HG03039 (cell line): ENCODE measurements at regions not wholly inside any gene's neighbourhood (a gene's known extent, or its start where the extent isn't known, plus 50 kb on each side); places are given as distances from the start of the nearest gene placed in this dataset.
A peak's percentile ranks its signal among the peaks of the same experiment; 100 is the strongest.
"Not testable (repeated sequence)": the region's sequence is repeated elsewhere in the genome, so short reads cannot be mapped to it uniquely, and the experiment has no call there.

Experiments used
- ATAC-seq: cut with Tn5 transposase; IDR thresholded peaks from one replicate; pipeline ENCODE4 v1.9.1; 2021; ENCODE audit warnings: mild to moderate bottlenecking, moderate library complexity; ENCODE audit not compliant: unreplicated experiment

- no peak for ATAC-seq
Measured at GRCh38 chr12:89072294-89073026, 279.8 kb downstream of the DUSP6 start.

- ATAC-seq: no peak
Measured at GRCh38 chr12:89070603-89071002, 281.7 kb downstream of the DUSP6 start.

GRCh38 chr12:89069431-89069830 is 282.9 kb downstream of the DUSP6 start:
- ATAC-seq: no peak

GRCh38 chr12:89067421-89068187 is 284.7 kb downstream of the DUSP6 start:
- ATAC-seq: no peak

- ATAC-seq: no peak
Measured at GRCh38 chr12:89064780-89065179, 287.5 kb downstream of the DUSP6 start.

GRCh38 chr12:89064151-89064550 is 288.1 kb downstream of the DUSP6 start:
- no peak for ATAC-seq

- no peak for ATAC-seq
Measured at GRCh38 chr12:89062996-89063395, 289.3 kb downstream of the DUSP6 start.

GRCh38 chr12:89059721-89060541 is 292.4 kb downstream of the DUSP6 start:
- ATAC-seq: no peak

- no peak for ATAC-seq
Measured at GRCh38 chr12:89059056-89059455, 293.2 kb downstream of the DUSP6 start.

GRCh38 chr12:89058402-89058801 is 293.9 kb downstream of the DUSP6 start:
- no peak for ATAC-seq

GRCh38 chr12:89053817-89054216 is 298.5 kb downstream of the DUSP6 start:
- ATAC-seq: not testable (repeated sequence)

- peak; percentile 62 for ATAC-seq
Measured at GRCh38 chr12:89051065-89051677, 301.1 kb downstream of the DUSP6 start.

- ATAC-seq: no peak
Measured at GRCh38 chr12:89047856-89048418, 304.4 kb downstream of the DUSP6 start.

- no peak for ATAC-seq
Measured at GRCh38 chr12:89041078-89041477, 311.2 kb downstream of the DUSP6 start.

GRCh38 chr12:89040146-89040964 is 311.9 kb downstream of the DUSP6 start:
- peak; percentile 98 for ATAC-seq

- ATAC-seq: no peak
Measured at GRCh38 chr12:89038831-89039512, 313.3 kb downstream of the DUSP6 start.

- ATAC-seq: no peak
Measured at GRCh38 chr12:89033062-89033461, 319.2 kb downstream of the DUSP6 start.

- no peak for ATAC-seq
Measured at GRCh38 chr12:89029961-89030360, 322.3 kb downstream of the DUSP6 start.

- no peak for ATAC-seq
Measured at GRCh38 chr12:89024580-89024979, 327.7 kb downstream of the DUSP6 start.
